Stimulated activated effector memory CD8-positive, alpha-beta T cell treated with anti-CD3 and anti-CD28 coated beads, Interleukin-12 subunit alpha, Interleukin-12 subunit beta, amount 100 ng/mL, for 72 hours (primary cell): ENCODE measurements at regions not wholly inside any gene's neighbourhood (a gene's known extent, or its start where the extent isn't known, plus 50 kb on each side); places are given as distances from the start of the nearest gene placed in this dataset.

Source experiments
- ATAC-seq: fragments of 150-1000 bp; cut with Tn5 transposase; 2 replicates; pipeline ENCODE4 v1.10.0; 2021
- DNase-seq, 2 donors: peaks; one replicate each; pipeline ENCODE4 v3.0.0; 2021 to 2022; ENCODE audit warnings: low spot score in 2 of 2
- H3K27ac Mint-ChIP-seq: one replicate; pipeline ENCODE4 v1.8.0; 2022; ENCODE audit warnings: mild to moderate bottlenecking, mixed read lengths
- H3K36me3 Mint-ChIP-seq: one replicate; pipeline ENCODE4 v1.8.0; 2022; ENCODE audit warnings: mild to moderate bottlenecking, mixed read lengths
- H3K4me1 Mint-ChIP-seq: one replicate; pipeline ENCODE4 v1.8.0; 2022; ENCODE audit warnings: mixed read lengths
- H3K4me3 Mint-ChIP-seq: one replicate; pipeline ENCODE4 v1.8.0; 2022; ENCODE audit warnings: mild to moderate bottlenecking, mixed read lengths
- H3K9me3 Mint-ChIP-seq: one replicate; pipeline ENCODE4 v1.8.0; 2022; ENCODE audit warnings: mixed read lengths

GRCh38 chr1:218867066-218867465 lies 306.6 kb upstream of the LYPLAL1 start:
- ATAC-seq (no peak), DNase-seq (no peak)
- Mint-ChIP-seq H3K27ac (no peak overlapping the region), H3K9me3 (peaks cover 4% of the 10 kb centered on the region), H3K4me1 (no peaks in the 10 kb centered on the region), H3K36me3 (no peaks in the 10 kb centered on the region), H3K4me3 (no peak overlapping the region)

GRCh38 chr1:218867941-218868626 lies 305.6 kb upstream of the LYPLAL1 start:
- ATAC-seq (no peak), DNase-seq (no peak)
- Mint-ChIP-seq H3K4me3 (no peak overlapping the region), H3K36me3 (no peaks in the 10 kb centered on the region), H3K9me3 (peaks cover 8% of the 10 kb centered on the region), H3K27ac (no peak overlapping the region), H3K4me1 (no peaks in the 10 kb centered on the region)

- no peak for DNase-seq
- Mint-ChIP-seq H3K27ac (no peak overlapping the region), H3K4me3 (no peak overlapping the region), H3K36me3 (no peaks in the 10 kb centered on the region), H3K4me1 (no peaks in the 10 kb centered on the region), H3K9me3 (peaks cover 9% of the 10 kb centered on the region)
- ATAC-seq, result no peak
Measured at GRCh38 chr1:218869276-218869675, 304.4 kb upstream of the LYPLAL1 start.

- no peaks in the 10 kb centered on the region for H3K36me3 Mint-ChIP-seq
- DNase-seq (no peak), ATAC-seq (no peak)
- no peak overlapping the region for H3K4me3 Mint-ChIP-seq
- H3K9me3 Mint-ChIP-seq, result peaks cover 10% of the 10 kb centered on the region
- H3K4me1 Mint-ChIP-seq, result no peaks in the 10 kb centered on the region
- H3K27ac Mint-ChIP-seq, result no peak overlapping the region
Measured at GRCh38 chr1:218872026-218872425, 301.7 kb upstream of the LYPLAL1 start.

- H3K9me3 Mint-ChIP-seq, result peaks cover 10% of the 10 kb centered on the region
- H3K27ac Mint-ChIP-seq, result no peak overlapping the region
- no peak overlapping the region for H3K4me3 Mint-ChIP-seq
- DNase-seq, result no peak
- H3K36me3 Mint-ChIP-seq, result no peaks in the 10 kb centered on the region
- no peaks in the 10 kb centered on the region for H3K4me1 Mint-ChIP-seq
- ATAC-seq, result no peak
Measured at GRCh38 chr1:218872928-218873327, 300.8 kb upstream of the LYPLAL1 start.

- H3K27ac Mint-ChIP-seq, result no peak overlapping the region
- ATAC-seq (no peak), DNase-seq (no peak)
- no peaks in the 10 kb centered on the region for H3K4me1 Mint-ChIP-seq
- no peak overlapping the region for H3K4me3 Mint-ChIP-seq
- H3K36me3 Mint-ChIP-seq, result no peaks in the 10 kb centered on the region
- H3K9me3 Mint-ChIP-seq, result peaks cover 8% of the 10 kb centered on the region
Measured at GRCh38 chr1:218874313-218874712, 299.4 kb upstream of the LYPLAL1 start.

GRCh38 chr1:218874801-218875400 lies 298.8 kb upstream of the LYPLAL1 start:
- Mint-ChIP-seq H3K4me1 (no peaks in the 10 kb centered on the region), H3K9me3 (peaks cover 7% of the 10 kb centered on the region), H3K36me3 (no peaks in the 10 kb centered on the region), H3K4me3 (no peak overlapping the region), H3K27ac (no peak overlapping the region)
- DNase-seq, result no peak
- no peak for ATAC-seq

GRCh38 chr1:218878369-218878768 lies 295.3 kb upstream of the LYPLAL1 start:
- Mint-ChIP-seq H3K4me1 (no peaks in the 10 kb centered on the region), H3K9me3 (peaks cover 5% of the 10 kb centered on the region), H3K27ac (no peak overlapping the region), H3K4me3 (no peak overlapping the region), H3K36me3 (no peaks in the 10 kb centered on the region)
- no peak for ATAC-seq
- DNase-seq, result no peak

- no peak overlapping the region for H3K27ac Mint-ChIP-seq
- H3K4me1 Mint-ChIP-seq, result no peaks in the 10 kb centered on the region
- H3K9me3 Mint-ChIP-seq, result peaks cover 3% of the 10 kb centered on the region
- ATAC-seq (no peak), DNase-seq (no peak)
- no peaks in the 10 kb centered on the region for H3K36me3 Mint-ChIP-seq
- no peak overlapping the region for H3K4me3 Mint-ChIP-seq
Measured at GRCh38 chr1:218880484-218881060, 293.1 kb upstream of the LYPLAL1 start.

GRCh38 chr1:218882454-218882853 lies 291.2 kb upstream of the LYPLAL1 start:
- DNase-seq (no peak), ATAC-seq (no peak)
- Mint-ChIP-seq H3K4me1 (no peaks in the 10 kb centered on the region), H3K4me3 (no peak overlapping the region), H3K27ac (no peak overlapping the region), H3K9me3 (peaks cover 3% of the 10 kb centered on the region), H3K36me3 (no peaks in the 10 kb centered on the region)

GRCh38 chr1:218886101-218886871 lies 287.4 kb upstream of the LYPLAL1 start:
- no peak for ATAC-seq
- Mint-ChIP-seq H3K4me3 (no peak overlapping the region), H3K36me3 (no peaks in the 10 kb centered on the region), H3K27ac (no peak overlapping the region), H3K4me1 (no peaks in the 10 kb centered on the region), H3K9me3 (no peaks in the 10 kb centered on the region)
- no peak for DNase-seq

GRCh38 chr1:218887141-218887925 lies 286.3 kb upstream of the LYPLAL1 start:
- Mint-ChIP-seq H3K4me1 (no peaks in the 10 kb centered on the region), H3K9me3 (no peaks in the 10 kb centered on the region), H3K27ac (no peak overlapping the region), H3K4me3 (no peak overlapping the region), H3K36me3 (no peaks in the 10 kb centered on the region)
- DNase-seq (no peak), ATAC-seq (no peak)

GRCh38 chr1:218890451-218890850 lies 283.2 kb upstream of the LYPLAL1 start:
- Mint-ChIP-seq H3K4me1 (no peaks in the 10 kb centered on the region), H3K36me3 (no peaks in the 10 kb centered on the region), H3K9me3 (no peaks in the 10 kb centered on the region), H3K27ac (no peak overlapping the region), H3K4me3 (no peak overlapping the region)
- DNase-seq (no peak), ATAC-seq (no peak)

GRCh38 chr1:218891577-218891976 lies 282.1 kb upstream of the LYPLAL1 start:
- H3K27ac Mint-ChIP-seq, result no peak overlapping the region
- no peaks in the 10 kb centered on the region for H3K36me3 Mint-ChIP-seq
- H3K9me3 Mint-ChIP-seq, result no peaks in the 10 kb centered on the region
- H3K4me1 Mint-ChIP-seq, result no peaks in the 10 kb centered on the region
- ATAC-seq, result no peak
- H3K4me3 Mint-ChIP-seq, result no peak overlapping the region
- DNase-seq, result no peak

GRCh38 chr1:218895064-218895587 lies 278.6 kb upstream of the LYPLAL1 start:
- Mint-ChIP-seq H3K4me3 (no peak overlapping the region), H3K27ac (no peak overlapping the region), H3K4me1 (no peaks in the 10 kb centered on the region), H3K9me3 (no peaks in the 10 kb centered on the region), H3K36me3 (no peaks in the 10 kb centered on the region)
- ATAC-seq (no peak), DNase-seq (no peak)
